ENCODE measurements at regions not wholly inside any gene's neighbourhood (a gene's known extent, or its start where the extent isn't known, plus 50 kb on each side); places are given as distances from the start of the nearest gene placed in this dataset.

GRCh38 chr5:167731951-167732350 lies 559.5 kb upstream of the WWC1 start:
- TF ChIP-seq CTCF (IDR thresholded peaks at IDR 0.05) (no peak), POLR2A (IDR thresholded peaks at IDR 0.05) (no peak)
